H9 (cell line): ENCODE measurements at regions not wholly inside any gene's neighbourhood (a gene's known extent, or its start where the extent isn't known, plus 50 kb on each side); places are given as distances from the start of the nearest gene placed in this dataset.
"Not testable (repeated sequence)": the region's sequence is repeated elsewhere in the genome, so short reads cannot be mapped to it uniquely, and the experiment has no call there.

Experiments used
- DNase-seq: peaks from one replicate; pipeline ENCODE4 v3.0.0-alpha.2; 2017
- H2AFZ ChIP-seq: one replicate; pipeline ENCODE4 v1.6.1; 2013; ENCODE audit warnings: mild to moderate bottlenecking, low read length, control low read depth, moderate library complexity
- H2AK5ac ChIP-seq: 2 replicates; pipeline ENCODE4 v1.6.1; 2013; ENCODE audit warnings: low read length, control low read depth, mixed read lengths; ENCODE audit not compliant: insufficient read length
- H2BK120ac ChIP-seq: one replicate; pipeline ENCODE4 v1.6.1; 2013; ENCODE audit warnings: low read depth, mild to moderate bottlenecking, low read length, control low read depth, inconsistent platforms; ENCODE audit not compliant: poor library complexity, severe bottlenecking
- H2BK12ac ChIP-seq: 2 replicates; pipeline ENCODE4 v1.6.1; 2013; ENCODE audit warnings: low read length, control low read depth, mixed read lengths, low read depth; ENCODE audit not compliant: insufficient read length
- H2BK15ac ChIP-seq: 2 replicates; pipeline ENCODE4 v1.6.1; 2013; ENCODE audit warnings: low read depth, low read length, control low read depth
- H2BK20ac ChIP-seq: one replicate; pipeline ENCODE4 v1.6.1; 2013; ENCODE audit warnings: low read depth, mild to moderate bottlenecking, low read length, control low read depth, inconsistent platforms; ENCODE audit not compliant: poor library complexity, severe bottlenecking
- H2BK5ac ChIP-seq: 2 replicates; pipeline ENCODE4 v1.6.1; 2013; ENCODE audit warnings: low read length, control low read depth, mixed read lengths; ENCODE audit not compliant: insufficient read length
- H3K14ac ChIP-seq: 2 replicates; pipeline ENCODE4 v1.6.1; 2013; ENCODE audit warnings: low read length, control low read depth; ENCODE audit not compliant: insufficient read depth
- H3K18ac ChIP-seq: 2 replicates; pipeline ENCODE4 v1.6.1; 2013; ENCODE audit warnings: low read depth, mild to moderate bottlenecking, mixed read lengths, low read length, control low read depth; ENCODE audit not compliant: insufficient read length
- H3K23ac ChIP-seq: 2 replicates; pipeline ENCODE4 v1.6.1; 2013; ENCODE audit warnings: low read length, control low read depth, mixed read lengths, low read depth; ENCODE audit not compliant: insufficient read length
- H3K23me2 ChIP-seq: 2 replicates; pipeline ENCODE4 v1.6.1; 2013; ENCODE audit warnings: low read depth, mild to moderate bottlenecking, mixed read lengths, low read length, control low read depth; ENCODE audit not compliant: insufficient read length, poor library complexity, severe bottlenecking
- H3K27ac ChIP-seq: 2 replicates; pipeline ENCODE4 v1.5.1; 2013; ENCODE audit warnings: low read length, control low read depth, mixed read lengths, low read depth; ENCODE audit not compliant: insufficient read length
- H3K27me3 ChIP-seq: 2 replicates; pipeline ENCODE4 v1.6.1; 2013; ENCODE audit warnings: low read length, control low read depth, inconsistent platforms; ENCODE audit not compliant: insufficient read depth
- H3K4ac ChIP-seq: 2 replicates; pipeline ENCODE4 v1.6.1; 2013; ENCODE audit warnings: low read depth, mild to moderate bottlenecking, control low read depth, inconsistent platforms, low read length, moderate library complexity
- H3K4me1 ChIP-seq: 2 replicates; pipeline ENCODE4 v1.6.1; 2013; ENCODE audit warnings: low read length, control low read depth, inconsistent platforms; ENCODE audit not compliant: insufficient read depth
- H3K4me2 ChIP-seq: 2 replicates; pipeline ENCODE4 v1.6.1; 2013; ENCODE audit warnings: low read length, control low read depth, mixed read lengths; ENCODE audit not compliant: insufficient read length, insufficient read depth
- H3K56ac ChIP-seq: 2 replicates; pipeline ENCODE4 v1.6.1; 2013; ENCODE audit warnings: low read depth, mild to moderate bottlenecking, mixed read lengths, low read length, control low read depth; ENCODE audit not compliant: insufficient read length
- H3K79me1 ChIP-seq: 2 replicates; pipeline ENCODE4 v1.6.1; 2013; ENCODE audit warnings: low read depth, mild to moderate bottlenecking, moderate library complexity, low read length, control low read depth, inconsistent platforms; ENCODE audit not compliant: insufficient read depth, poor library complexity, severe bottlenecking
- H3K79me2 ChIP-seq: 2 replicates; pipeline ENCODE4 v1.6.1; 2013; ENCODE audit warnings: low read length, control low read depth, inconsistent platforms; ENCODE audit not compliant: insufficient read depth
- H3K9ac ChIP-seq: 2 replicates; pipeline ENCODE4 v1.6.1; 2013; ENCODE audit warnings: low read length, control low read depth, mixed read lengths; ENCODE audit not compliant: insufficient read length; ENCODE audit errors: extremely low read depth
- H3K9me3 ChIP-seq: one replicate; pipeline ENCODE4 v1.6.1; 2013; ENCODE audit warnings: low read depth, low read length, inconsistent platforms; ENCODE audit not compliant: control insufficient read depth
- H3T11ph ChIP-seq: one replicate; pipeline ENCODE4 v1.6.1; 2013; ENCODE audit warnings: mild to moderate bottlenecking, low read length, control low read depth, inconsistent platforms
- H4K20me1 ChIP-seq: one replicate; pipeline ENCODE4 v1.6.1; 2013; ENCODE audit not compliant: control insufficient read depth, insufficient read length, insufficient read depth
- H4K5ac ChIP-seq: 2 replicates; pipeline ENCODE4 v1.6.1; 2013; ENCODE audit warnings: low read depth, mild to moderate bottlenecking, mixed read lengths, low read length, control low read depth; ENCODE audit not compliant: insufficient read length
- H4K8ac ChIP-seq: replicated peaks from 2 replicates; pipeline ENCODE4 v1.6.1; 2013; ENCODE audit warnings: low read length, control low read depth, mixed read lengths, low read depth; ENCODE audit not compliant: insufficient read length
- H4K91ac ChIP-seq: 2 replicates; pipeline ENCODE4 v1.6.1; 2013; ENCODE audit warnings: low read depth, mild to moderate bottlenecking, moderate library complexity, mixed read lengths, low read length, control low read depth; ENCODE audit not compliant: insufficient read length
- H3K27ac Mint-ChIP-seq, 3 experiments: 2 replicates in 2 of 3; 3 replicates in 1 of 3; pipeline ENCODE4 v1.8.0; 2020 to 2021; ENCODE audit warnings: mixed read lengths in 3 of 3, mild to moderate bottlenecking in 1 of 3, moderate library complexity in 1 of 3
- H3K27me3 Mint-ChIP-seq: 2 replicates; pipeline ENCODE4 v1.8.0; 2021; ENCODE audit warnings: low read depth, mild to moderate bottlenecking, moderate library complexity, mixed read lengths
- H3K36me3 Mint-ChIP-seq, 3 experiments: 2 replicates in 2 of 3; 3 replicates in 1 of 3; pipeline ENCODE4 v1.8.0; 2020 to 2021; ENCODE audit warnings: low read depth in 3 of 3, mixed read lengths in 3 of 3; ENCODE audit not compliant: insufficient read depth in 1 of 3
- H3K4me1 Mint-ChIP-seq, 2 experiments: 2 replicates each; pipeline ENCODE4 v1.8.0; 2020; ENCODE audit warnings: mixed read lengths in 2 of 2
- H3K4me3 Mint-ChIP-seq, 2 experiments: 2 replicates in 1 of 2; 3 replicates in 1 of 2; pipeline ENCODE4 v1.8.0; 2020 to 2021; ENCODE audit warnings: mild to moderate bottlenecking in 2 of 2, mixed read lengths in 2 of 2, moderate library complexity in 1 of 2
- H3K9me3 Mint-ChIP-seq, 2 experiments: 2 replicates in 1 of 2; 3 replicates in 1 of 2; pipeline ENCODE4 v1.8.0; 2020; ENCODE audit warnings: mild to moderate bottlenecking in 2 of 2, mixed read lengths in 2 of 2, moderate library complexity in 1 of 2
- CTCF ChIP-seq: fragments of 200-600 bp; sonication (generic); conservative IDR thresholded peaks from 3 replicates; pipeline ENCODE4 v1.8.0; 2021; ENCODE audit warnings: antibody characterized with exemption, mild to moderate bottlenecking
- WGBS: extraction: QIAGEN DNeasy Blood & Tissue Kit; methylation state at CpG from one replicate; pipeline ENCODE4 v1.1.7; 2013; ENCODE audit warnings: missing lambda C conversion rate, low lambda C conversion rate, mixed read lengths; ENCODE audit not compliant: insufficient read length; ENCODE audit errors: extremely low coverage; 5-methylcytosine and 5-hydroxymethylcytosine counted together

GRCh38 chr6:30816791-30817739 is 67.3 kb upstream of the DDR1 start:
- no peaks in the 10 kb centered on the region for H3K27me3 ChIP-seq
- no peak overlapping the region for H3K27ac ChIP-seq
- H4K91ac ChIP-seq: no peak overlapping the region
- Mint-ChIP-seq H3K36me3 (peaks cover 0 to 7% (median 4%) of the 10 kb centered on the region in 3 experiments; a peak in 2 of 7 replicates), H3K27me3 (no peaks in the 10 kb centered on the region), H3K27ac (no peak overlapping the region; a peak in 1 of 7 replicates), H3K4me3 (no peak overlapping the region), H3K9me3 (no peaks in the 10 kb centered on the region), H3K4me1 (peaks cover 9 to 22% of the 10 kb centered on the region in 2 experiments)
- H3K4ac ChIP-seq: no peak overlapping the region
- H3T11ph ChIP-seq: no peak overlapping the region
- no peak overlapping the region for H3K4me2 ChIP-seq
- H3K14ac ChIP-seq: no peak overlapping the region
- H2BK120ac ChIP-seq: no peak overlapping the region
- no peaks in the 10 kb centered on the region; the same call in 1 of the 2 replicates for H3K4me1 ChIP-seq
- no peak overlapping the region for H2BK20ac ChIP-seq
- no peak overlapping the region for H3K56ac ChIP-seq
- H2BK12ac ChIP-seq: no peak overlapping the region
- no peaks in the 10 kb centered on the region for H3K79me2 ChIP-seq
- TF ChIP-seq CTCF: no peak
- no peak overlapping the region for H3K18ac ChIP-seq
- no peak overlapping the region for H4K5ac ChIP-seq
- H2BK5ac ChIP-seq: no peak overlapping the region
- H4K8ac ChIP-seq: no peak overlapping the region
- no peak overlapping the region for H3K23ac ChIP-seq
- WGBS: no CpG with 5 or more reads among the region's 9 CpGs
- H3K79me1 ChIP-seq: no peaks in the 10 kb centered on the region
- 0 out of 2 replicates have a peak overlapping the region, but pooled peaks have one; percentile 24 for H2BK15ac ChIP-seq
- H4K20me1 ChIP-seq: no peaks in the 10 kb centered on the region
- H2AFZ ChIP-seq: no peak overlapping the region
- H3K9me3 ChIP-seq: no peaks in the 10 kb centered on the region
- no peak overlapping the region for H2AK5ac ChIP-seq
- no peaks in the 10 kb centered on the region for H3K23me2 ChIP-seq
- no peak for DNase-seq
- H3K9ac ChIP-seq: no peak overlapping the region

GRCh38 chr6:30816296-30816695 is 68.0 kb upstream of the DDR1 start:
- H2BK20ac ChIP-seq, H2AK5ac ChIP-seq, H3K4me3 Mint-ChIP-seq, H3K79me1 ChIP-seq, H3K36me3 Mint-ChIP-seq, H2BK120ac ChIP-seq, H3K27ac Mint-ChIP-seq, H3K9ac ChIP-seq, H4K5ac ChIP-seq, H3K79me2 ChIP-seq, H3K4ac ChIP-seq, H2BK5ac ChIP-seq, DNase-seq, H3K9me3 ChIP-seq, H4K8ac ChIP-seq, H3K18ac ChIP-seq, H3K4me2 ChIP-seq, H3K4me1 ChIP-seq, H3K27ac ChIP-seq, H3K23me2 ChIP-seq, H3K27me3 Mint-ChIP-seq, H4K20me1 ChIP-seq, H3K27me3 ChIP-seq, H3K56ac ChIP-seq, H2AFZ ChIP-seq, H3K14ac ChIP-seq, H2BK15ac ChIP-seq, H3T11ph ChIP-seq, H2BK12ac ChIP-seq, H3K9me3 Mint-ChIP-seq, H4K91ac ChIP-seq, H3K23ac ChIP-seq: not testable (repeated sequence)
- peaks cover 8 to 17% of the 10 kb centered on the region in 2 experiments for H3K4me1 Mint-ChIP-seq
- WGBS: no CpG with 5 or more reads among the region's 34 CpGs
